ENCODE measurements at regions not wholly inside any gene's neighbourhood (a gene's known extent, or its start where the extent isn't known, plus 50 kb on each side); places are given as distances from the start of the nearest gene placed in this dataset.
"Not testable (repeated sequence)": the region's sequence is repeated elsewhere in the genome, so short reads cannot be mapped to it uniquely, and the experiment has no call there.

DNA sequence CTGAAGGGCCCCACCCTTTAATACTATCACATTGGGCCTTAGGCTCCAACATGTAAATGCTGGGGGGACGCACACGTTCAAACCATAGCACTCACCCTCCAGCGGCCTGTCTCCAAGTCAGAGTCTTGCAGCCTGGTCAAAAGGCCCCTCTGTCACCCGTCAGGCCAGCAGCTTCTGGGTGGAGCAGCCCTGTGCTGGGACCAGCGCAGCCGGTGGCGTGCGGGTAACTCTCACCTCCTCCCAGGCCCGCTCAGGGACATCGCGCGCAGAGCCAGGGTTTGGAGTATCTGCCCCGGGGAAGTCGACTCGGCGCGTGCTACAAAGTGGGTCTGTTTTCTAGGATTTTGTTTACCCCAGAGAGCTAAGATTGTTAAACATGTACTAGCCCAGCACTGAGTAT, 93.0 kb upstream of the COL5A1 start:
- Histone ChIP-seq H3K36me3 (no peaks in the 10 kb centered on the region), H3K9me3 (no peaks in the 10 kb centered on the region), H3K4me1 (peaks cover 35% of the 10 kb centered on the region), H3K4me3 (ENCODE audit: low read depth, low read length) (no peak overlapping the region), H3K27me3 (no peaks in the 10 kb centered on the region)
- no peak for DNase-seq
- TF ChIP-seq, protein P1, sequence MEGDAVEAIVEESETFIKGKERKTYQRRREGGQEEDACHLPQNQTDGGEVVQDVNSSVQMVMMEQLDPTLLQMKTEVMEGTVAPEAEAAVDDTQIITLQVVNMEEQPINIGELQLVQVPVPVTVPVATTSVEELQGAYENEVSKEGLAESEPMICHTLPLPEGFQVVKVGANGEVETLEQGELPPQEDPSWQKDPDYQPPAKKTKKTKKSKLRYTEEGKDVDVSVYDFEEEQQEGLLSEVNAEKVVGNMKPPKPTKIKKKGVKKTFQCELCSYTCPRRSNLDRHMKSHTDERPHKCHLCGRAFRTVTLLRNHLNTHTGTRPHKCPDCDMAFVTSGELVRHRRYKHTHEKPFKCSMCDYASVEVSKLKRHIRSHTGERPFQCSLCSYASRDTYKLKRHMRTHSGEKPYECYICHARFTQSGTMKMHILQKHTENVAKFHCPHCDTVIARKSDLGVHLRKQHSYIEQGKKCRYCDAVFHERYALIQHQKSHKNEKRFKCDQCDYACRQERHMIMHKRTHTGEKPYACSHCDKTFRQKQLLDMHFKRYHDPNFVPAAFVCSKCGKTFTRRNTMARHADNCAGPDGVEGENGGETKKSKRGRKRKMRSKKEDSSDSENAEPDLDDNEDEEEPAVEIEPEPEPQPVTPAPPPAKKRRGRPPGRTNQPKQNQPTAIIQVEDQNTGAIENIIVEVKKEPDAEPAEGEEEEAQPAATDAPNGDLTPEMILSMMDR (IDR thresholded peaks at IDR 0.05; ENCODE audit: low read depth, low read length): no peak

DNA sequence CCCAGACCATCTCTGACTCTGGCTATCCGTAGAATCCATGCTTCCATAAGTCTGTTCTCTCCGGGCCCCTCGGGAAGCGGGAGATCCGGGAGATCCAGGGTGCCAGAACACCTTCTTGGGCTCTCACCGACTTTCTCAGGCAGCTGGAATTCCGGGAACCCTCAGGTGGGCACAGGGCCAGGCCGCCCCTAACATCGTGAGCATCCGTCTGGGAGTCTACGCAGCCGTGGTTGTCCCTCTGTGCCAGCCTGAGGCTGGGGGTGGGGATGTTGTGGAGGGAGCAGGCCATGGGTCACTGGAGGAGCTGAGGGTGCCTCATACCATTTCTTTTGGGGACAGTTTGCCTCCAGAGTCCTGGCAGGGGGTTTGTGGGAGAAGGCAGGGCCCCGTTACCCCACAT, 92.3 kb upstream of the COL5A1 start:
- H3K27me3 ChIP-seq: no peaks in the 10 kb centered on the region
- H3K36me3 ChIP-seq: no peaks in the 10 kb centered on the region
- no peak for DNase-seq
- H3K4me3 ChIP-seq (ENCODE audit: low read depth, low read length): no peak overlapping the region
- peaks cover 39% of the 10 kb centered on the region for H3K4me1 ChIP-seq
- TF ChIP-seq, protein P1 (IDR thresholded peaks at IDR 0.05; ENCODE audit: low read depth, low read length): no peak
- H3K9me3 ChIP-seq: no peaks in the 10 kb centered on the region

DNA sequence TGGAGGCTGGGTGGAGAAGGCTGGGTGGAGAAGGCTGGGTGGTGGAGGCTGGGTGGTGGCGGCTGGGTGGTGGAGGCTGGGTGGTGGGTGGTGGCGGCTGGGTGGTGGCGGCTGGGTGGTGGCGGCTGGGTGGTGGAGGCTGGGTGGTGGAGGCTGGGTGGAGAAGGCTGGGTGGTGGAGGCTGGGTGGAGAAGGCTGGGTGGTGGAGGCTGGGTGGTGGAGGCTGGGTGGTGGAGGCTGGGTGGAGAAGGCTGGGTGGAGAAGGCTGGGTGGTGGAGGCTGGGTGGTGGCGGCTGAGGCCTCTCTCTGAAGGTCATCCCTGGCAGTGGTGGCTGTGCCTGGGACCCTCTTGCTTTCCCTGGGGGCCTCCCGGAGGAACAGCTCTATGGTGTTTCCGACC, 91.5 kb upstream of the COL5A1 start:
- H3K36me3 ChIP-seq; H3K4me3 ChIP-seq (ENCODE audit: low read depth, low read length); H3K9me3 ChIP-seq; DNase-seq; H3K27me3 ChIP-seq: not testable (repeated sequence)
- peaks cover 45% of the 10 kb centered on the region for H3K4me1 ChIP-seq

DNA sequence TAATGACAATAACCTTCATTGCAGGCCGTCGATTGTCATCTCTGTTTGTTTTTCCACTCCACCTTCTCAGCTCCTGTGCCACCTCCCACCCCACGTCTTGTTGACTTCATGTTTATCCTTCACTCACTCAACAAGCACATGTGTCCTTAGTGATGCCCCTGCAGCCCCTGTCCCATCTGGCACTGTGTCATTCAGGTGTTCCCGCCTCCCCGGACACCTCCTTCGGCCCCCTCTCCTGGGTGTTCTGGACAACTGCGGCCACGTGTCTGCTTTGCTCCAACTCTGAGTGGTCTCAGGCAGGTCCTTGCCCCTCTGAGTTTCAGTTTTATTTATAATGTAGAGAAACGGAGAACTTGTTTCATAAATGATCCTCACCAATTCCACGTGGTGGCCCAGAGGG, 91.0 kb upstream of the COL5A1 start:
- Histone ChIP-seq H3K4me1 (peaks cover 45% of the 10 kb centered on the region), H3K4me3 (ENCODE audit: low read depth, low read length) (no peak overlapping the region), H3K9me3 (no peaks in the 10 kb centered on the region), H3K36me3 (no peaks in the 10 kb centered on the region), H3K27me3 (no peaks in the 10 kb centered on the region)
- TF ChIP-seq, protein P1 (IDR thresholded peaks at IDR 0.05; ENCODE audit: low read depth, low read length): peak; percentile 29
- no peak for DNase-seq

DNA sequence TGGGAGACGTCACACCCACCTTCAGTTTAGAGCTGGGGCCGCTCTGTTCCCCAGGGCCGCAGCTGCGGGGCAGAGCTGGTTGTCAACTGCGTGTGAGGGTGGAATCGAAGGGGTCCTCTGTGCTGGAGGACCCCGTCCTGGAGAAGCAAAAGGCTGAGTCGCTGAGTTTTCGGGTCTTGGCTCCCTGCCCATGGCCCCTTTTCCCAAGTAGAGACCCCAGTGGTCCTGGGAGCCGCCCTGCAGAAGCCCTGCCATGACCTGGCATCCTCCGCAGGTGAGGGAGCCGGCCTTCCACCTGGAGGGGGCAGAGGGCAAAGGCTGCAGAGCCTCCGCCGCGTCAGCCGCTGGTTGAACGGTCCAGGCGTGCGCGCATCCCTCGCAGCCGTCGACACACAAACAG, 90.4 kb upstream of the COL5A1 start:
- TF ChIP-seq, protein P1 (IDR thresholded peaks at IDR 0.05; ENCODE audit: low read depth, low read length): no peak
- Histone ChIP-seq H3K4me1 (peaks cover 40% of the 10 kb centered on the region), H3K4me3 (ENCODE audit: low read depth, low read length) (no peak overlapping the region), H3K9me3 (no peaks in the 10 kb centered on the region), H3K27me3 (no peaks in the 10 kb centered on the region), H3K36me3 (no peaks in the 10 kb centered on the region)
- no peak for DNase-seq

DNA sequence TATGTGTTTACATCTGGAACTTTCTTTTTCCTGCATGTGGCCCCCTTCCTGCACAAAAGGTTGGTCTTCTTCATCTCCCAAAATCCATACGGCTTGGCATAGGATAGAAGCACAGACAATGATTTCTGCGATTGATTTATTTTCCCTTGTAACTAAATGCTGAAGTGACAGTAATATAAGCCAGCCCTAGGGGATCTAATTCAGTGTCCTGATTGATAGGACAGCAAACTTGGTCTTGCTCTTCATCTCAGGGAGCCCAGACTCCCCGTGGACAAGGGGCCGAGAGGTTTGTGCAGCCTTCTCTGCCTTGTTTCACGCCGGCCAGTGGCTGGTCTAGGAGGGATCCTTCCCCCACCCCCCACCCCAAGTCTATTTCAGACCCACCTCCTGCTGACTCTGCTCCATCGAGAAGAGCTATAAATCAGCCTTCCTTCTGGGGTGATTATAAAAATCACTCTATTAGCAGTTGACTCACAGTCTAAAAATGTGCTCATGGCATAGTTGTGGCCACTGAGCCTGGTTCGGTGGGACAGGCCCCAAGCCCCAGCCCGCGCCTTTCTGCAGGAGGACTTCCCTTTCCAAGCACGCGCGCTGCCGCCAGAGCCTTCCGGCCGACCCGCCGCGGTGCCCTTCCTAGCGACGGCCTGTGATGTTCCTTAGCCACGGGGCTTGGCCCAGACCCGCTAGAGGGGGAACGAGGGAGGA, 89.8 kb upstream of the COL5A1 start:
- Histone ChIP-seq H3K9me3 (no peaks in the 10 kb centered on the region), H3K36me3 (no peaks in the 10 kb centered on the region), H3K4me3 (ENCODE audit: low read depth, low read length) (no peak overlapping the region), H3K27me3 (no peaks in the 10 kb centered on the region), H3K4me1 (peaks cover 33% of the 10 kb centered on the region)
- TF ChIP-seq, protein P1 (IDR thresholded peaks at IDR 0.05; ENCODE audit: low read depth, low read length): no peak
- peak; percentile 41 for DNase-seq
